Natural killer cell treated with Interleukin-12 subunit alpha and Interleukin-12 subunit beta and Interleukin-15 and Interleukin-18, amount 100 ng/mL, for 72 hours (primary cell): ENCODE measurements at regions not wholly inside any gene's neighbourhood (a gene's known extent, or its start where the extent isn't known, plus 50 kb on each side); places are given as distances from the start of the nearest gene placed in this dataset.
A peak's percentile ranks its signal among the peaks of the same experiment; 100 is the strongest.
"Not testable (repeated sequence)": the region's sequence is repeated elsewhere in the genome, so short reads cannot be mapped to it uniquely, and the experiment has no call there.

ENCODE experiments used
- ATAC-seq, 2 donors: fragments of 150-1000 bp; cut with Tn5 transposase in 1 of 2; sonication (Bioruptor Pico), chemical (Tn5 transposase) in 1 of 2; 2 replicates each; pipeline ENCODE4 v1.10.0; 2021
- DNase-seq: peaks from one replicate; pipeline ENCODE4 v3.0.0; 2022; ENCODE audit warnings: low spot score
- H3K27ac Mint-ChIP-seq, 2 donors: 1 replicate in 1 of 2; 2 replicates in 1 of 2; pipeline ENCODE4 v1.8.0; 2022; ENCODE audit warnings: mixed read lengths in 2 of 2, mild to moderate bottlenecking in 1 of 2, moderate library complexity in 1 of 2
- H3K27me3 Mint-ChIP-seq, 2 donors: 1 replicate in 1 of 2; 2 replicates in 1 of 2; pipeline ENCODE4 v1.8.0; 2022; ENCODE audit warnings: mixed read lengths in 2 of 2
- H3K36me3 Mint-ChIP-seq: one replicate; pipeline ENCODE4 v1.8.0; 2022; ENCODE audit warnings: mixed read lengths
- H3K4me1 Mint-ChIP-seq, 2 donors: 1 replicate in 1 of 2; 2 replicates in 1 of 2; pipeline ENCODE4 v1.8.0; 2022; ENCODE audit warnings: low read depth in 2 of 2, mixed read lengths in 2 of 2, mild to moderate bottlenecking in 1 of 2
- H3K4me3 Mint-ChIP-seq: one replicate; pipeline ENCODE4 v1.8.0; 2022; ENCODE audit warnings: mixed read lengths
- H3K9me3 Mint-ChIP-seq: 2 replicates; pipeline ENCODE4 v1.8.0; 2022; ENCODE audit warnings: mixed read lengths

- ATAC-seq, result no peak
- peaks cover 4% of the 10 kb centered on the region for H3K36me3 Mint-ChIP-seq
These were observed 60.5 kb downstream of the DSEL start for GRCh38 chr18:67455890-67456501.

DNA sequence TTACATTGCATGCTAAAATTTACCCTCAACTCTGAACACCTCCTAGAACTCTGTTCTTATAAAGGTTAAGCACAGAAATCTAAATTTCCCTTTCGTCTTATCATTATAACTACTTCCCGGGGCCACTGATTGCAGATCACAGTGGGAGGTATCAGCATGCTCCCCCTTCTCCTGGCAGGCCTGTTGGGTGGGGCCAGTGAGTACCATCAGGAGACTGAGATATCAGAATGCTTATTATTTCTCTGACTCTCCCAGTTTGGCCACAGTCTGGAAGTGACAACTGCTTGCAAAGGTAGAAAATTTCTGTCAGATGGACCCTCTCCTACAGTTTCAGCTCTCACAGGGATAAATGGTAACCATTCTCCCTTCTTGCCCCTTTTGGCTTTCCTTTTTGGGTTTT lies 62.6 kb downstream of the DSEL start:
- Mint-ChIP-seq H3K9me3 (peaks cover 17% of the 10 kb centered on the region), H3K27ac (no peak overlapping the region), H3K4me1 (no peaks in the 10 kb centered on the region)

More at GRCh38 chr18:67455890-67456501, 60.5 kb downstream of the DSEL start:
- H3K27ac Mint-ChIP-seq, result no peak overlapping the region
- H3K27me3 Mint-ChIP-seq, result no peaks in the 10 kb centered on the region
- peaks cover 20% of the 10 kb centered on the region for H3K9me3 Mint-ChIP-seq
- no peak for DNase-seq
- no peaks in the 10 kb centered on the region for H3K4me1 Mint-ChIP-seq
- H3K4me3 Mint-ChIP-seq, result no peak overlapping the region

DNA sequence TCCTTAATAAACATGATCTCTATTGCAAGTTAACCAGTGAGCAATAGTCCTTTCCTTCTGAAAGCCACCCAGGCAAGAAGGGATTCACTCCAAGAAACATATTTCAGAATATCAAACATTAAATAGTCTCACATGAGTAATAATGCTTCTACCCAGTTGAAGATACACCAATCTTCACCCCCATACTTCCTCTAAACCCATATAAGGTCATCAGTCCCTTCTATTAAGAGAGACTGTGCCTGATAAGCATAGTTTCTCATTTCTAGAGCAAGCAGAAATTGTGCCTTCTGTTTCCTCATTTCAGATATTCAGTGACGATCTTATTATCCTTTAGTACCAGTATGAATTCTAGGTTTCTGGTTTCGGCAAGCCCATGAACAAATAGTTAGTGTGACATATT lies 64.6 kb downstream of the DSEL start:
- Mint-ChIP-seq H3K27ac (no peak overlapping the region), H3K27me3 (no peaks in the 10 kb centered on the region), H3K4me3 (no peak overlapping the region), H3K9me3 (peaks cover 26% of the 10 kb centered on the region), H3K36me3 (peaks cover 14% of the 10 kb centered on the region), H3K4me1 (no peaks in the 10 kb centered on the region)
- DNase-seq (no peak), ATAC-seq (no peak)

More for the DNA sequence above, 62.6 kb downstream of the DSEL start:
- no peak for ATAC-seq
- DNase-seq, result no peak
- Mint-ChIP-seq H3K4me3 (no peak overlapping the region), H3K27me3 (no peaks in the 10 kb centered on the region), H3K36me3 (peaks cover 10% of the 10 kb centered on the region)

- not testable (repeated sequence) for H3K4me3 Mint-ChIP-seq, H3K4me1 Mint-ChIP-seq
- H3K9me3 Mint-ChIP-seq, result peaks cover 26% of the 10 kb centered on the region
These were observed 65.4 kb downstream of the DSEL start for GRCh38 chr18:67451101-67451500.

GRCh38 chr18:67433971-67434370 lies 82.5 kb downstream of the DSEL start:
- H3K9me3 Mint-ChIP-seq, result peaks cover 8% of the 10 kb centered on the region
- H3K27me3 Mint-ChIP-seq, result no peaks in the 10 kb centered on the region
- ATAC-seq, result no peak
- no peak overlapping the region for H3K27ac Mint-ChIP-seq
- no peaks in the 10 kb centered on the region for H3K4me1 Mint-ChIP-seq
- H3K36me3 Mint-ChIP-seq, result peaks cover 6% of the 10 kb centered on the region
- no peak for DNase-seq
- no peak overlapping the region for H3K4me3 Mint-ChIP-seq

More at GRCh38 chr18:67451101-67451500, 65.4 kb downstream of the DSEL start:
- ATAC-seq, DNase-seq, H3K27ac Mint-ChIP-seq, H3K27me3 Mint-ChIP-seq: not testable (repeated sequence)
- H3K36me3 Mint-ChIP-seq, result peaks cover 14% of the 10 kb centered on the region

DNA sequence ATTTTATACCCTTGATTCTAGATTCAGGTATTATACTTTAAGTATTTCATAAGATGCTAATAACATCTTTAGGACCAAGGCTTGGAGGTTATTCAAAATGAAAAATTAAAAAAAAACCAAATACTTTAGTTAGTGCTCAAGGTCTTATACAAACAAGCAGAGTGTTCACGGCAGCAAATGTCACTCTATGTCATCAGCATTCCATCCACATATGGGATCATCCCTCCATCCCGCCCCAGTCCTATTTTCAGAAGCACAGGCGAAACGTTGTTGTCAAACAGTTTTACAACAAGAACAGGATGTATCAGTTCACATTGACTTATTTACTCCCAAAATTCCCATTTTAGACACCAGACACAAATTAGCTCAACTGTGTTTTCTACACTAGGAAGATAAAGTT lies 83.7 kb downstream of the DSEL start:
- H3K36me3 Mint-ChIP-seq, result peaks cover 6% of the 10 kb centered on the region
- no peak overlapping the region for H3K27ac Mint-ChIP-seq
- H3K4me3 Mint-ChIP-seq, result no peak overlapping the region
- H3K27me3 Mint-ChIP-seq, result no peaks in the 10 kb centered on the region
- peaks cover 8% of the 10 kb centered on the region for H3K9me3 Mint-ChIP-seq
- no peaks in the 10 kb centered on the region for H3K4me1 Mint-ChIP-seq
- ATAC-seq, result no peak
- DNase-seq, result no peak

- H3K27ac Mint-ChIP-seq, result no peak overlapping the region
- no peak for DNase-seq
- no peaks in the 10 kb centered on the region for H3K27me3 Mint-ChIP-seq
- no peaks in the 10 kb centered on the region for H3K9me3 Mint-ChIP-seq
- H3K4me1 Mint-ChIP-seq, result no peaks in the 10 kb centered on the region
- ATAC-seq, result no peak
- no peak overlapping the region for H3K4me3 Mint-ChIP-seq
- H3K36me3 Mint-ChIP-seq, result no peaks in the 10 kb centered on the region
These were observed 87.7 kb downstream of the DSEL start for GRCh38 chr18:67428805-67429204.

- Mint-ChIP-seq H3K27ac (no peak overlapping the region), H3K4me1 (no peaks in the 10 kb centered on the region), H3K27me3 (no peaks in the 10 kb centered on the region), H3K4me3 (no peak overlapping the region), H3K9me3 (no peaks in the 10 kb centered on the region), H3K36me3 (no peaks in the 10 kb centered on the region)
- DNase-seq (no peak), ATAC-seq (no peak)
These were observed 88.4 kb downstream of the DSEL start for GRCh38 chr18:67428158-67428557.

DNA sequence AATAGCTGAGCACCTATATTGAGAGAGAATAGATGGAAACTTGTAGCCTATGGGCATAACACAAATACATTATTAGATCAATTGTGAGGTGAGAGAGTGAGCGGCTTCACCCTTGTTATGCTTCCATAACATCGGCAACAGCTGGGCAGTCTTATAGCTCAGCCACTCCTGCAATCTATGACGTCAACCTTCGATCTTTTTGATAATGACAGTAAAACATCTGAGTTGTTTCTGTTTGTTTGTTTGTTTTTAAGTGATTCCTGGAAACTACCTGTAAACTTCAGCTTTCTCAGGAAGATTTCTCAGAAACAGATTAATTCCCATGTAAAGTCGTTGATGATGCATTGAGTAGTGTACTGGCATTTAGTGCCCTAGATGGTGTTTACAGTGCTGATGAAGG lies 90.0 kb downstream of the DSEL start:
- Mint-ChIP-seq H3K27ac (no peak overlapping the region), H3K36me3 (no peaks in the 10 kb centered on the region), H3K4me3 (no peak overlapping the region), H3K9me3 (no peaks in the 10 kb centered on the region), H3K27me3 (no peaks in the 10 kb centered on the region), H3K4me1 (no peaks in the 10 kb centered on the region)
- ATAC-seq (no peak), DNase-seq (no peak)

DNA sequence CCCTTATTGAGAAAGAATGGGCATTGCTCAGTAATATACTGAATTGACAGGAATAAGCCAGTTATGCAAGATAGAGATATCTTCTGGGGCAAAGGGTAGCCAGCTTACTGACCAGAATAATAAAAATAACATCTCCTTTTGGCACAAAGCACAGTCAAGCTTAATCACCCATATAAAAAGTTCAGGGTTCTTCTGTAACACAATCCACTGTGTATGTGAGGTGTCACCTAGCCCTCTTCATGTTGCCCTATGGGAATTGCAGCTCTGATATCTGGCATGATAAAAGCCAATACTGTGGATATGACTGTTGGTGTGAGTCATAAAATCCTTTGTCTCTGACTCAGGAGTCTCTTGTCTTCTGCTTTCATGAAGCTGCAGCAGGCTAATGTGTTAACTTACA lies 90.8 kb downstream of the DSEL start:
- Mint-ChIP-seq H3K4me3 (no peak overlapping the region), H3K4me1 (no peaks in the 10 kb centered on the region), H3K36me3 (no peaks in the 10 kb centered on the region), H3K9me3 (no peaks in the 10 kb centered on the region), H3K27me3 (no peaks in the 10 kb centered on the region), H3K27ac (no peak overlapping the region)
- DNase-seq, result no peak
- peak in 1 of 2 donors; percentile 46 for ATAC-seq

- Mint-ChIP-seq H3K27me3 (no peaks in the 10 kb centered on the region), H3K4me1 (peaks cover 0 to 4% of the 10 kb centered on the region in 2 donors), H3K36me3 (no peaks in the 10 kb centered on the region), H3K4me3 (no peak overlapping the region), H3K27ac (no peak overlapping the region), H3K9me3 (no peaks in the 10 kb centered on the region)
- no peak for ATAC-seq
- no peak for DNase-seq
These were observed 94.9 kb downstream of the DSEL start for GRCh38 chr18:67421651-67422050.

GRCh38 chr18:67417864-67418523 lies 98.5 kb downstream of the DSEL start:
- Mint-ChIP-seq H3K27ac (no peak overlapping the region), H3K36me3 (no peaks in the 10 kb centered on the region), H3K27me3 (no peaks in the 10 kb centered on the region), H3K4me3 (peak overlapping the region; percentile 12), H3K9me3 (no peaks in the 10 kb centered on the region), H3K4me1 (peaks cover 0 to 4% of the 10 kb centered on the region in 2 donors)
- ATAC-seq (peak; percentile 61 to 66), DNase-seq (no peak)

- H3K27ac Mint-ChIP-seq, result no peak overlapping the region
- H3K36me3 Mint-ChIP-seq, result no peaks in the 10 kb centered on the region
- H3K9me3 Mint-ChIP-seq, result no peaks in the 10 kb centered on the region
These were observed 105.4 kb downstream of the DSEL start for GRCh38 chr18:67411116-67411515.

DNA sequence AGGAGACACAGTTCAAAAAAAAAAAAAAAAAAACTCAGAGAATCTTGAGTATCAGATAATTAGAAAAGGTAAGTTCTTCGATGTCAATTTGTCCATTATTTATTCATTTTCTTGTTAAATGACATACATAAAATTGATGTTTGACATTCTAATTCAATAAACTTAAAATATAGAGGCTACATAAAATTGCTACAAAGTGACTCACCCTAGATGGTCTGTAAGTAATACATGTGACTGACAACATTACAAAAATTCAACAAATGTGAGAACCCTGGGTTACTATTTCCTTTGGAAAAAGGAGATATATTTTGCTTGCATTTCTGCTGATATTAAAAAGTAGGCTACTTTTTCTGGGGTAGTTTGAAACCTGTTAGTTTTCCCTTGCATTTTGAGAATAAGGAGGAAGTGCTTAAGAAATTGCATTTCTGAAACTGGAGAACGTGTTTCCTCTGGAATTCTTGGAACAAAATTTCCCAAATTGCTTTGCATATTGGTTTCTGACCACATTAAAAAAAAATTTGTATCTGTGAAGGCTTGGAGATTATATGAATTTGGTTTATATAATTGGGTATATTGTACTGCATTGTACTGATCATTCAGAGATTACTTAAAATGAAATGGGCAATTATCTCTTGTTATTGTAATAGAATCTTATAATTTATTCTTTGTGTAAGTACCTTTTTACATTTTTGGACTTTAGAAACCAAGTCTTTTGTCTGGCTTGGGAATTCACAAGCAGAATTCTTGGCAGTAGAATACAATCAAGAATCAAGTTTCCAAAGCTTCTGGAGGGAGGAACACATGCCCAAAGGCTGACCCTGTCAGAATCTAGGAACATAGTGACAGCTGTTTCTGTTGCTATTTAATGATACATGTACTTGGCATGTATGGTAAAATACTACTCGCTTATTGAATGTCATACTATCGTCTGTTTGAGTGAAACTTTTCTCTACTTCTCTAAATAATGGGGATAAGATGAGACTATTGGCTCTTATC lies 106.1 kb downstream of the DSEL start:
- no peaks in the 10 kb centered on the region for H3K27me3 Mint-ChIP-seq
- ATAC-seq, result no peak
- no peaks in the 10 kb centered on the region for H3K36me3 Mint-ChIP-seq
- no peak overlapping the region for H3K27ac Mint-ChIP-seq
- H3K4me3 Mint-ChIP-seq, result no peak overlapping the region
- H3K9me3 Mint-ChIP-seq, result peaks cover 3% of the 10 kb centered on the region
- H3K4me1 Mint-ChIP-seq, result no peaks in the 10 kb centered on the region
- no peak for DNase-seq

More at GRCh38 chr18:67411116-67411515, 105.4 kb downstream of the DSEL start:
- Mint-ChIP-seq H3K27me3 (no peaks in the 10 kb centered on the region), H3K4me1 (no peaks in the 10 kb centered on the region), H3K4me3 (no peak overlapping the region)
- no peak for DNase-seq
- ATAC-seq, result no peak
